GM12892 (cell line): ENCODE measurements at regions not wholly inside any gene's neighbourhood (a gene's known extent, or its start where the extent isn't known, plus 50 kb on each side); places are given as distances from the start of the nearest gene placed in this dataset.
"Not testable (repeated sequence)": the region's sequence is repeated elsewhere in the genome, so short reads cannot be mapped to it uniquely, and the experiment has no call there.

Source experiments
- DNase-seq: peaks from one replicate; pipeline ENCODE4 v3.0.0; 2011; ENCODE audit not compliant: insufficient read length
- FAIRE-seq: peaks from 2 replicates; lab custom pipeline; 2011; peaks lifted over from hg19 to GRCh38; lab: Jason Lieb, UNC
- POLR2A ChIP-seq: IDR thresholded peaks from 2 replicates; pipeline ENCODE4 v1.6.1; 2011; ENCODE audit warnings: low read depth, low read length, control low read depth
- POLR2AphosphoS5 ChIP-seq: IDR thresholded peaks from 2 replicates; pipeline ENCODE4 v1.6.1; 2011; ENCODE audit warnings: low read depth, low read length, control low read depth
- TAF1 ChIP-seq: IDR thresholded peaks from 2 replicates; pipeline ENCODE4 v1.6.1; 2011; ENCODE audit warnings: low read depth, mild to moderate bottlenecking, control low read depth, low read length, borderline replicate concordance

GRCh38 chr18:39168723-39169122 is 1603.1 kb upstream of the CELF4 start:
- no peak for DNase-seq
- TF ChIP-seq POLR2A (no peak), TAF1 (no peak), POLR2AphosphoS5 (no peak)
- FAIRE-seq, result no peak

GRCh38 chr18:39167990-39168389 is 1602.4 kb upstream of the CELF4 start:
- no peak for DNase-seq
- TF ChIP-seq POLR2A (no peak), POLR2AphosphoS5 (no peak), TAF1 (no peak)
- no peak for FAIRE-seq

- DNase-seq, result no peak
- no peak for FAIRE-seq
- no peak for TF ChIP-seq POLR2AphosphoS5
- no peak for TF ChIP-seq POLR2A
- TF ChIP-seq TAF1, result no peak
Observed at GRCh38 chr18:39166776-39167175, 1601.2 kb upstream of the CELF4 start.

DNA sequence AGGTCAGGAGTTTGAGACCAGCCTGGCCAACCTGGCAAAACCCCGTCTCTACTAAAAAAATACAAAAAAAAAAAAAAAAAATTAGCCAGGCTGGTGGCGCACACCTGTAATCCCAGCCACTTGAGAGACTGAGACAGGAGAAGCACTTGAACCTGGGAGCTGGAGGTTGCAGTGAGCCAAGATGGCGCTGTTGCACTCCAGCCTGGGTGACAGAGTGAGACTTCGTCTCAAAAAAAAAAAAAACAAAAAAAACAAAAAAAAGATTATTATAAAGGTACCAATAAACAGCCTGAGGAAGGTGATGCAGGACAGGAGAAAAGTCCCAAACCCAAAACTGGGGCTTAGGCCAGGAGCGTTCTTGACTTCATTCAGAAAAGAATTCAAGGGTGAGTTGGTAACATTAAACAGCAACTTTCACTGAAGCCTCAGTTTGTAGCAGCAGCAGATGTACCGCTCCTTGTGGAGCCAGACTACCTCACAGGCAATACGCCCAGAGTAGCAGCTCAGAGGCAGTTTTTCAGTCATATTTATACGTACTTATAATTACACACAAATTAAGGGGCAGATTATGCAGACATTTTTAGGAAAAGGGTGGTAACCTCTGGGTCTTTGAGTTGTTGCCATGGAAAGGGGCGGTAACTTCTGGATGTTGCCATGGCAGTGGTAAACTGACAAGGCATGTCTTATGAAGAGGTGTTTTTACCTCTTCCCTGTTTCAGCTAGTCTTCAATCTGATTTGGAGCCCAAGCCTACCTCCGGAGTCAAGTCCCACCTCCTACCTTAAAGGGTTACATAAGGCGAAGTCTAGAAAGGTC is 1596.6 kb upstream of the CELF4 start:
- FAIRE-seq (no peak), DNase-seq (no peak)
- TF ChIP-seq POLR2A, result no peak
- TF ChIP-seq TAF1, result no peak

DNA sequence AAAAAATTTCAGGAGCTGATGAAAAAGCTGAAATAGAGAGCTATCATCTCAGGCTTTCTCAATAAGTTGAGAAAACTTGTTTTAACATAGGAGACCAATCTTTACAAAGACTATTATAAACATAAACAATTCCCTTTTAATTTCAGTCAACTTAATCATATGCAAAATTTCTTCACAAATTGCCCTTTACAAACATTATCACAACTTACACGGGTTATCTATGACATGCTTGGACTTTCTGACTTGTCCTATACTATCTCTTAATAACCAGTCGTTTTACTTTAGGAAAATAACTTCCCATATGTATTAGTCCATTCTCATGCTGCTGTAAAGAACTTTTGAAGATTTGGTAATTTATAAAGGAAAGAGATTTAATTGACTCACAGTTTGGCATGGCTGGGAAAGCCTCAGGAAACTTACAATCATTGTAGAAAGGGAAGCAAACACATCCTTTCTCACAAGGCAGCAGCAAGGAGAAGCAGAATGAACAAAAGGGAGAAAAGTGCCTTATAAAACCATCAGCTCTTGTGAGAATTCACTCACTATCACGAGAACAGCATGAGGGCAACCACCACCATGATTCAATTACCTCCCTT is 1583.7 kb upstream of the CELF4 start:
- FAIRE-seq, result no peak
- TF ChIP-seq POLR2AphosphoS5 (no peak), TAF1 (no peak), POLR2A (no peak)
- no peak for DNase-seq

DNA sequence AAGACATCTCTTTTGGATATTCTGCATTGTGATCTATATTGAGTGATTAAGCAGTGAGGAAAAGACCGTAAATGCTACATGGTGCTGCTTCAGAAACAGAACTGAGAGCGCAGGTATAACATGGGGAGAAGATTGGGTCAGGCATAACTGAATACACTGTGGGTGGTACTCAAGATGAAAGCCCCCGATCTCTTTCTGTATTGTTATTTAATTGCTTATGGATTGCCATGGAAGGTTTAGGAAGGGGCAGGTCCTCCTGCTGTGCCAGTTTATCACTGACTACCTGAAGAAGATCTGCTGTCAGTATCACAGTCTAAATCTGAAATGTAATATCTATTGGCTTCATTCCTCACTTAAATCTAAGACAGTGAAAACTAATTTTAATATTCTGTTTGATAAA is 1568.7 kb upstream of the CELF4 start:
- FAIRE-seq (no peak), DNase-seq (no peak)
- TF ChIP-seq TAF1 (no peak), POLR2AphosphoS5 (no peak), POLR2A (no peak)

DNA sequence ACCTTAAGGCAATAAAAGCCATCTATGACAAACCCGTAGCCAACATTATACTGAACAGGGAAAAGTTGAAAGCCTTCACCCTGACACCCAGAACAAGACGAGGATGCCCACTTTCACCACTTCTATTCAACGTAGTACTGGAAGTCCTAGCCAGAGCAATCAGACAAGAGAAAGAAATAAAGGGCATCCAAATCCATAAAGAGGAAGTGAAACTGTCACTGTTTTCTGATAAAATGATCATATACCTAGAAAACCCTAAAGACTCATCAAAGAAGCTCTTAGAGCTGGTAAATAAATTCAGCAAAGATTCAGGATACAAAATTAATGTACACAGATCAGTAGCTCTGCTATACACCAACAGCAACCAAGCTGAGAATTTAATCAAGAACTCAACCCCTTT is 1561.9 kb upstream of the CELF4 start:
- not testable (repeated sequence) for FAIRE-seq

GRCh38 chr18:39113790-39114189 is 1548.2 kb upstream of the CELF4 start:
- no peak for TF ChIP-seq POLR2AphosphoS5
- TF ChIP-seq TAF1, result no peak
- TF ChIP-seq POLR2A, result no peak
- no peak for DNase-seq
- FAIRE-seq, result no peak

More for the DNA sequence above, 1561.9 kb upstream of the CELF4 start:
- not testable (repeated sequence) for DNase-seq

- DNase-seq (no peak), FAIRE-seq (no peak)
- TF ChIP-seq POLR2A (no peak), POLR2AphosphoS5 (no peak), TAF1 (no peak)
Observed at GRCh38 chr18:39105104-39105503, 1539.5 kb upstream of the CELF4 start.

- FAIRE-seq, result no peak
- TF ChIP-seq POLR2AphosphoS5, result no peak
- TF ChIP-seq POLR2A, result no peak
- no peak for TF ChIP-seq TAF1
- no peak for DNase-seq
Observed at GRCh38 chr18:39072970-39073369, 1507.4 kb upstream of the CELF4 start.

- TF ChIP-seq TAF1 (no peak), POLR2A (no peak), POLR2AphosphoS5 (no peak)
- FAIRE-seq, result no peak
- no peak for DNase-seq
Observed at GRCh38 chr18:39062426-39062825, 1496.8 kb upstream of the CELF4 start.

DNA sequence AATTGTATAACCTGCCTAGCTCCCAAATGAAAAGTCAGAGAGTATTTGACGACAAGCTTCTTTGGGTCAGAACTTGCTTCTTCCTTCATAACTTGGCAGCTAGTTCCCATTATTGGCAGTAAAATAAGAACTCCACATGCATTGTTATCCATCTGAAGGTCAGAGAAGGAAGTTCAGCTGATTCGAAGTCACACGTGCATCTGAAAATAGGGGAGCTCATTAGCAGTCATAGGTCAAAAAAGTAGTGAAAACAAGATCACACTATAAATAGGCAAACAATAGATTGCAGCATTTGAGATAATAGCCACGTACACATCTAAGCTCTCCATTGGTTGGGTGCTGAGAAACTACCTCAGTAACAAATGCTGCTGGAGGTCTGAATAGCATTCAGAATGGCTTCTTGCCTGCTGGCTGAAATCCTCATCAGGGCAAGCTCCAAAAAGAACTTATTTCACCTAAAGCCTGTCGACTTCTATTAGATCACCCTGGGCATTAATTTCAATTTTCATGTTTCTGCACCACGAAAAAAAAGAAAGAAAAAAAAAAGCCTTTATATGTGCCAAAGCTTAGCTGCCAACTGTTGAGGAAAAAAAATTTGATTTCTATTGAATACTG is 1492.9 kb upstream of the CELF4 start:
- TF ChIP-seq POLR2AphosphoS5, result no peak
- TF ChIP-seq POLR2A, result no peak
- no peak for TF ChIP-seq TAF1
- FAIRE-seq (no peak), DNase-seq (no peak)
